Small intestine (tissue), 7 donors: ENCODE measurements at regions not wholly inside any gene's neighbourhood (a gene's known extent, or its start where the extent isn't known, plus 50 kb on each side); places are given as distances from the start of the nearest gene placed in this dataset.

Source experiments
- DNase-seq, 2 donors: peaks; one replicate each; pipeline versions ENCODE4 v3.0.0 to v3.0.0-alpha.2; 2013
- FAIRE-seq: peaks from 2 replicates; lab custom pipeline; 2012; peaks lifted over from hg19 to GRCh38; lab: Jason Lieb, UNC
- H3K27ac ChIP-seq, 3 donors: one replicate each; pipeline ENCODE4 v1.5.1; 2013; ENCODE audit warnings: low read length in 2 of 3, mild to moderate bottlenecking in 2 of 3, control low read depth in 1 of 3, inconsistent platforms in 1 of 3, low read depth in 1 of 3, moderate library complexity in 1 of 3
- H3K27me3 ChIP-seq, 3 donors: one replicate each; pipeline ENCODE4 v1.6.1; 2013; ENCODE audit warnings: low read length in 3 of 3, inconsistent platforms in 1 of 3; ENCODE audit not compliant: control insufficient read depth in 3 of 3, insufficient read depth in 3 of 3
- H3K36me3 ChIP-seq, 3 donors: one replicate each; pipeline ENCODE4 v1.6.1; 2013; ENCODE audit warnings: low read length in 3 of 3, inconsistent platforms in 1 of 3, low read depth in 1 of 3, mild to moderate bottlenecking in 1 of 3, moderate library complexity in 1 of 3; ENCODE audit not compliant: control insufficient read depth in 3 of 3, insufficient read depth in 2 of 3
- H3K4me1 ChIP-seq, 3 donors: one replicate each; pipeline ENCODE4 v1.6.1; 2013; ENCODE audit warnings: low read length in 2 of 3, inconsistent platforms in 1 of 3, low read depth in 1 of 3, mild to moderate bottlenecking in 1 of 3, moderate library complexity in 1 of 3; ENCODE audit not compliant: control insufficient read depth in 3 of 3, insufficient read depth in 2 of 3
- H3K4me3 ChIP-seq, 3 donors: one replicate each; pipeline ENCODE4 v1.5.1; 2013; ENCODE audit warnings: low read length in 3 of 3, control low read depth in 1 of 3, inconsistent platforms in 1 of 3, low read depth in 1 of 3, mild to moderate bottlenecking in 1 of 3, moderate library complexity in 1 of 3
- H3K9me3 ChIP-seq, 2 donors: one replicate each; pipeline ENCODE4 v1.6.1; 2013; ENCODE audit warnings: low read depth in 1 of 2, low read length in 1 of 2; ENCODE audit not compliant: control insufficient read depth in 2 of 2, insufficient read depth in 1 of 2
- WGBS, 3 donors: extraction: QIAGEN DNeasy Blood & Tissue Kit; methylation state at CpG; one replicate each; pipeline ENCODE4 v1.1.7; 2013; 5-methylcytosine and 5-hydroxymethylcytosine counted together
- donor health status: healthy with polysubstance abuse.
- donor health status: control.
- donor health status: control.
- donor health status: Bipolar disorder and iron deficiency.
- donor health status: healthy.

DNA sequence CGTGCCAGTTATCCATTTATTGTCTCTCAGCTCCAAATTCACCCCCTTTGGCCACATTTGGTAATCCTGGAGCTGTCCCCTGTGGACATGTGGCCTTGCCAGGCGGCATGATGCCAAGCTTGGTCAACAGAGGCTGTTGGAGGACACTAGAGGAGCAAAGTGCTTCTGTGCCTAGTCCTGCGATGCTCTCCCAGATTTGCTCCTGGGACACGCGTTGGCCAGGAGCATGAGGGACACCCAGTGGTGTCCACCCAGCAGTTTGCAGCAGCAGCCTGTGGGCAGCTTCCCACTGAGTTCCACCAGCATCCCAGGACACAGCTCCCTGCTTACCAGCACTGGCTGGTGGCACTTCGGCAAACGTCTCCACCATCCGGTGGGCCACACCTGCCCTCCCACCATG lies 55.5 kb upstream of the STEAP1B start:
- Histone ChIP-seq H3K27me3 (peaks cover 0 to 3% (median 0%) of the 10 kb centered on the region in 3 donors), H3K4me1 (no peaks in the 10 kb centered on the region), H3K36me3 (no peaks in the 10 kb centered on the region), H3K4me3 (no peak overlapping the region), H3K9me3 (no peaks in the 10 kb centered on the region), H3K27ac (no peak overlapping the region)
- no peak for FAIRE-seq
- WGBS, 3 donors, result 86 to 91% (median 89%) methylated on average over 8 of the region's 8 CpGs
- no peak for DNase-seq

GRCh38 chr7:22554184-22554583 lies 54.2 kb upstream of the STEAP1B start:
- WGBS, 3 donors, result 80 to 92% (median 86%) methylated on average over 5 of the region's 5 CpGs
- peaks cover 0 to 2% (median 0%) of the 10 kb centered on the region in 3 donors for H3K4me1 ChIP-seq
- no peak overlapping the region for H3K4me3 ChIP-seq
- FAIRE-seq (no peak), DNase-seq (no peak)
- H3K27me3 ChIP-seq, result peaks cover 3 to 14% (median 8%) of the 10 kb centered on the region in 3 donors
- H3K9me3 ChIP-seq, result no peaks in the 10 kb centered on the region
- H3K27ac ChIP-seq, result no peak overlapping the region
- no peaks in the 10 kb centered on the region for H3K36me3 ChIP-seq

DNA sequence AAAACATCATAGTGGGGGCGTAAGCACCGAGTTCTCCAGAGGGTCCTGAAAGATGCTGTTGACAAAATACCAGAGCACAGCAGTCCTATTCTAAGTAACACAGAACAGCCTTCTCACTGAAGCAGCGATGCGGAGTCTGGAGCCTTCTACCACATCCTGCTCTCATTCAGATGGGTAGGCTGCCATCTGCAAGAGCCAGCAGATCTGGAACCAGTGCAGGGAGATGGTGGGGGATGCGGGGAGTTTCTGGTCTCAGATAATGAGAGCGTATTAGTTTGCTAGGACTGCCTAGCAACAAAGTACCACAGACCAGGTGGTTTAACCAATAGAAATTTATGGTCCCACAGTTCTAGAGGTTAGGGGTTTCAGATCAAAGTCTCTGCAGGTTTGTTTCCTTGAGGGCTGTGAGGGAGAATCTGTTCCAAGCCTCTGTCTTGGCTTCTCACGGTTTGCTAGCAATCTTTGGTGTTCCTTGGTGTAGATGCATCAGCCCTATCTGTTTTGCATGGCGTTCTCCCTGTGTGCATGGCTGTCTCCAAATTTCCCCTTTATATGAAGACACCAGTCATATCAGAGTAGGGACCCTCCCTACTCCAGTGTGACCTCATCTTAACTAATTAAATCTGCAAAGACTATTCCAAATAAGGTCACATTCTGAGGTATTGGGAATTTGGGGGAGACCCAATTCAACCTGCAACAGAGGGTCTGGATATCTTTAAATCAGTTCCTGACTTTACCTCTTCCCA lies 52.0 kb upstream of the STEAP1B start:
- H3K36me3 ChIP-seq, result no peaks in the 10 kb centered on the region

GRCh38 chr7:22550514-22551030 lies 50.6 kb upstream of the STEAP1B start:
- H3K36me3 ChIP-seq, result no peaks in the 10 kb centered on the region
- no peak overlapping the region for H3K27ac ChIP-seq
- H3K4me3 ChIP-seq, result peak overlapping the region in 1 of 3 donors; percentile 3
- H3K4me1 ChIP-seq, result peaks cover 0 to 2% (median 0%) of the 10 kb centered on the region in 3 donors
- no peak for FAIRE-seq
- DNase-seq, result no peak
- WGBS, 3 donors, result 29 to 52% (median 41%) methylated on average over 6 of the region's 6 CpGs
- H3K9me3 ChIP-seq, result no peaks in the 10 kb centered on the region
- H3K27me3 ChIP-seq, result peaks cover 3 to 16% (median 8%) of the 10 kb centered on the region in 3 donors

More for the DNA sequence above, 52.0 kb upstream of the STEAP1B start:
- FAIRE-seq (no peak), DNase-seq (no peak)
- H3K9me3 ChIP-seq, result no peaks in the 10 kb centered on the region
- no peak overlapping the region for H3K4me3 ChIP-seq
- peaks cover 0 to 2% (median 0%) of the 10 kb centered on the region in 3 donors for H3K4me1 ChIP-seq
- peaks cover 3 to 16% (median 8%) of the 10 kb centered on the region in 3 donors for H3K27me3 ChIP-seq
- 66 to 75% (median 75%) methylated on average over 8 of the region's 8 CpGs for WGBS, 3 donors
- H3K27ac ChIP-seq, result no peak overlapping the region

DNA sequence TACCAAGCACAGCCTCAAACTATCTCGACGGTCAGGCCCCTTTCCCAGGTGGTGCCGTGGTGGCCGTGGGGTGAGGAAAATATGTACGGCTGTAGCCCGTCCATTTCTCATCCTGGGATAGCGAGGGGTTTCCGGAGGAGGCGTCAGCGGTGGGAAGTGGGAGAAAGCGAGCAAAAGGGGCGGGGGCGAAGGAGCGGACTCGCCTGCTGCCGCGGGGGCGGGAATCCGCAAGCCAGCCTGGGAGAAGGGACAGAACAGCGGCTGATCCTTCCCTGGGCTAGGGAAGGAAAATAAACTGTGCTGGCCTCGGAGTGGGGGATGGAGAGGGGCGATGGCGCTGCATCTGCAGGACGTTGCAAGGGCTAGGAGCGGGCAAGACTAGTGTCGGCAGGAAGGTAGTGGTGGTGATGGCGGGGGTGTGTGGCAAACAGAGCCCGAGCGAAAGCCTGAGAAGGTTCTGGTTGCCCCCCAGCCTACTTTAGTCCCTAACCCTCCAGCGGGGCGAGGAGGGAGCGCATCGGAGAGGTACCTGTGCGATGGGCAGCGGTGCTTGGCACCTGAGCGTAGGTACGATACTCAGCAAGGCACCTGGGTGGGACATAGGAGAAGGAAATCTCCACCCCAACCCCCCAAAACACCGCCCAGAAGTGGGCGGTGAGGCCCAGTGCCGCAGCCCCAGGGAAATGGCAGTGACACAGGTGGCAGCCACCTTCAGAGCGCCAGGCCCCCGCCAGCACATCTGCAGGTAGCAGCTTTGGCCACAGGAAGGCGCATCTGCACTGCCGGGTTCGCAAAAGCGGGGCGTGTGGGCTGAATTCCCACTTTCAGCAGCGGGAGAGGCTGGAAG lies 49.9 kb upstream of the STEAP1B start:
- 7 to 13% (median 9%) methylated on average over 48 of the region's 48 CpGs for WGBS, 3 donors
- no peaks in the 10 kb centered on the region for H3K36me3 ChIP-seq
- peak in 1 of 2 donors; percentile 82 for DNase-seq
- no peaks in the 10 kb centered on the region for H3K9me3 ChIP-seq
- peaks cover 0 to 6% (median 2%) of the 10 kb centered on the region in 3 donors for H3K4me1 ChIP-seq
- no peak overlapping the region for H3K27ac ChIP-seq
- no peak for FAIRE-seq
- peaks cover 3 to 16% (median 8%) of the 10 kb centered on the region in 3 donors for H3K27me3 ChIP-seq
- H3K4me3 ChIP-seq, result peak overlapping the region in 2 of 3 donors; percentile 8 to 30
